Liver (tissue), 3 donors: ENCODE measurements at regions not wholly inside any gene's neighbourhood (a gene's known extent, or its start where the extent isn't known, plus 50 kb on each side); places are given as distances from the start of the nearest gene placed in this dataset.

ENCODE experiments used
- CTCF ChIP-seq: fragments of 150-350 bp; IDR thresholded peaks from 2 replicates; pipeline ENCODE4 v1.5.1; 2017; ENCODE audit warnings: improper control_type of control experiment, low read depth, low read length; ENCODE audit not compliant: missing input control
- GABPA ChIP-seq, 2 donors: IDR thresholded peaks in 1 of 2; conservative IDR thresholded peaks in 1 of 2; 2 replicates each; pipeline ENCODE4 v1.6.1; 2016; ENCODE audit warnings: antibody characterized with exemption in 2 of 2, mild to moderate bottlenecking in 1 of 2, moderate library complexity in 1 of 2
- MAX ChIP-seq: IDR thresholded peaks from 2 replicates; pipeline ENCODE4 v1.6.1; 2016; ENCODE audit warnings: antibody characterized with exemption
- donor health status: healthy.
- donor health status: healthy.

GRCh38 chr3:30502742-30503073 lies 103.7 kb upstream of the TGFBR2 start:
- TF ChIP-seq CTCF (no peak), MAX (no peak), GABPA (IDR thresholded peaks at IDR 0.05 in 1 of 2, conservative IDR thresholded peaks at IDR 0.05 in 1 of 2) (no peak)
